ENCODE measurements at regions not wholly inside any gene's neighbourhood (a gene's known extent, or its start where the extent isn't known, plus 50 kb on each side); places are given as distances from the start of the nearest gene placed in this dataset.

- H3K27me3 ChIP-seq (ENCODE audit: control insufficient read depth, insufficient read depth, low read length) = no peaks in the 10 kb centered on the region
- no peak overlapping the region for H3K4me3 ChIP-seq (replicated peaks in 1 of 4; ENCODE audit: control extremely low read depth in 1 of 4, insufficient read depth in 1 of 4, low read depth in 3 of 4, low read length in 4 of 4)
- no peak overlapping the region for H2AFZ ChIP-seq (ENCODE audit: low read length)
- H3K4me2 ChIP-seq (ENCODE audit: extremely low read depth, insufficient read depth, low read length) = no peak overlapping the region
- DNase-seq (ENCODE audit: low read depth in 2 of 2) = no peak
- no peaks in the 10 kb centered on the region for H3K9me3 ChIP-seq (ENCODE audit: control insufficient read depth, insufficient read depth, low read depth, low read length)
- H3K4me1 ChIP-seq (ENCODE audit: control insufficient read depth, extremely low read depth, insufficient read depth, low read length) = no peaks in the 10 kb centered on the region
- H3K79me2 ChIP-seq (ENCODE audit: control insufficient read depth, insufficient read depth, low read length) = no peaks in the 10 kb centered on the region
- no peak overlapping the region for H3K9ac ChIP-seq (ENCODE audit: insufficient read depth, low read length)
- TF ChIP-seq EZH2 (IDR thresholded peaks at IDR 0.05; ENCODE audit: low read length, missing control alignments) (no peak), CTCF (conservative IDR thresholded peaks at IDR 0.05 in 1 of 2, IDR thresholded peaks at IDR 0.05 in 1 of 2; ENCODE audit: low read depth in 1 of 2, low read length in 2 of 2) (no peak)
- H3K36me3 ChIP-seq (ENCODE audit: control insufficient read depth, insufficient read depth, low read length) = no peaks in the 10 kb centered on the region
- no peak overlapping the region for H3K27ac ChIP-seq (ENCODE audit: insufficient read depth, low read length)
- no peaks in the 10 kb centered on the region for H4K20me1 ChIP-seq (ENCODE audit: control insufficient read depth, extremely low read depth, insufficient read depth, low read length)
Measured at GRCh38 chr10:78690354-78691111, 378.2 kb upstream of the ZMIZ1 start.

GRCh38 chr10:78691301-78692030 is 377.3 kb upstream of the ZMIZ1 start:
- no peaks in the 10 kb centered on the region for H3K9me3 ChIP-seq (ENCODE audit: control insufficient read depth, insufficient read depth, low read depth, low read length)
- H3K27ac ChIP-seq (ENCODE audit: insufficient read depth, low read length) = no peak overlapping the region

More at GRCh38 chr10:78691301-78692030, 377.3 kb upstream of the ZMIZ1 start:
- H4K20me1 ChIP-seq (ENCODE audit: control insufficient read depth, extremely low read depth, insufficient read depth, low read length) = no peaks in the 10 kb centered on the region
- TF ChIP-seq EZH2 (IDR thresholded peaks at IDR 0.05; ENCODE audit: low read length, missing control alignments) (no peak), CTCF (conservative IDR thresholded peaks at IDR 0.05 in 1 of 2, IDR thresholded peaks at IDR 0.05 in 1 of 2; ENCODE audit: low read depth in 1 of 2, low read length in 2 of 2) (no peak)
- no peaks in the 10 kb centered on the region for H3K27me3 ChIP-seq (ENCODE audit: control insufficient read depth, insufficient read depth, low read length)
- no peak overlapping the region for H3K9ac ChIP-seq (ENCODE audit: insufficient read depth, low read length)
- no peaks in the 10 kb centered on the region for H3K4me1 ChIP-seq (ENCODE audit: control insufficient read depth, extremely low read depth, insufficient read depth, low read length)
- no peak overlapping the region for H3K4me2 ChIP-seq (ENCODE audit: extremely low read depth, insufficient read depth, low read length)
- H2AFZ ChIP-seq (ENCODE audit: low read length) = no peak overlapping the region
- no peak overlapping the region for H3K4me3 ChIP-seq (replicated peaks in 1 of 4; ENCODE audit: control extremely low read depth in 1 of 4, insufficient read depth in 1 of 4, low read depth in 3 of 4, low read length in 4 of 4)
- H3K79me2 ChIP-seq (ENCODE audit: control insufficient read depth, insufficient read depth, low read length) = no peaks in the 10 kb centered on the region
- H3K36me3 ChIP-seq (ENCODE audit: control insufficient read depth, insufficient read depth, low read length) = no peaks in the 10 kb centered on the region
- DNase-seq (ENCODE audit: low read depth in 2 of 2) = no peak
